ENCODE measurements at regions not wholly inside any gene's neighbourhood (a gene's known extent, or its start where the extent isn't known, plus 50 kb on each side); places are given as distances from the start of the nearest gene placed in this dataset.

DNA sequence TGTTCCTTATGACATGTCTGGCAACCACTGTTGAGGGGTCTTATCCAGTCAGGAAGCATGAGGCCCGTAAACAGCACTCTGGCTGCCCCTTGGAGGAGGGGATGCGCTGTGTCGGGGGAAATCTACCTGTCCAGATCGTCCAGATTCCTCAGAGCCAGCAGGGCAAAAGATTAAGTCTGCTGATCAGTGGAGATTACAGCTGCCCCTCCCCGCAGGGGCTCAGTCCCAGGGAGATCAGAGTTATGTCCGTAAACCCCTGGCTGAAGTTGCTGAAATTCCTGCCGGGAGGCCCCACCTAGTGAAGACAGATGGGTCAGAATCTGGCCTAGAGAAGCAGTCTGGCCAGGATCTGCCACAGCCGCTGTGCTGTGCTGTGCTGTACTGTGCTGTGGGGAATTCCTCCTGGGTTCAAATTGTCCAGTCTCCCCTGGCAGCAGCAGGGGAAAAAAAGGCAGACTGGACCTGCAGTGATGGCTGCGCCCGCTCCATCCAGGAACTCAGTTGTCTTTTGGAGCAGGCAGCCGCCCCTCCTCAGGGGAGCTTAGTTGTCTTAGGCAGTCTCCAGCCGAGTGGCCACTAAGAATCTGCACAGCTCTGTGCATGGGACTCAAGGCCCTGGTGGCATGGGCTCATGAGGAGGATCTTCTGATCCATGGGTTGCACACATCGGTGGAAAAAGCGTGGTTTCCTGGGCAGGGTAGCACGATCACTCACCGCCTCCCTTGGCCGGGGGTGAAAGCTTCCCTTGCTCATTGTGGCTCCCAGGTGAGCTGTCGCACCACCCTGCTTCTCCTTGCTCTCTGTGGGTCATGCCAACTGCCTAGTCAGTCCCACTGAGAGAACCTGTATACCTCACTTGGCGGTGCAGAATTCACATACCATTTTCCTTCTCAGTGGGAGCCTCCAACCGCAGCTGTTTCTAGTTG lies 1368.8 kb upstream of the ADGRB3 start:
- TF ChIP-seq, protein P1, sequence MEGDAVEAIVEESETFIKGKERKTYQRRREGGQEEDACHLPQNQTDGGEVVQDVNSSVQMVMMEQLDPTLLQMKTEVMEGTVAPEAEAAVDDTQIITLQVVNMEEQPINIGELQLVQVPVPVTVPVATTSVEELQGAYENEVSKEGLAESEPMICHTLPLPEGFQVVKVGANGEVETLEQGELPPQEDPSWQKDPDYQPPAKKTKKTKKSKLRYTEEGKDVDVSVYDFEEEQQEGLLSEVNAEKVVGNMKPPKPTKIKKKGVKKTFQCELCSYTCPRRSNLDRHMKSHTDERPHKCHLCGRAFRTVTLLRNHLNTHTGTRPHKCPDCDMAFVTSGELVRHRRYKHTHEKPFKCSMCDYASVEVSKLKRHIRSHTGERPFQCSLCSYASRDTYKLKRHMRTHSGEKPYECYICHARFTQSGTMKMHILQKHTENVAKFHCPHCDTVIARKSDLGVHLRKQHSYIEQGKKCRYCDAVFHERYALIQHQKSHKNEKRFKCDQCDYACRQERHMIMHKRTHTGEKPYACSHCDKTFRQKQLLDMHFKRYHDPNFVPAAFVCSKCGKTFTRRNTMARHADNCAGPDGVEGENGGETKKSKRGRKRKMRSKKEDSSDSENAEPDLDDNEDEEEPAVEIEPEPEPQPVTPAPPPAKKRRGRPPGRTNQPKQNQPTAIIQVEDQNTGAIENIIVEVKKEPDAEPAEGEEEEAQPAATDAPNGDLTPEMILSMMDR (IDR thresholded peaks at IDR 0.05; ENCODE audit: unreplicated experiment) = no peak
- Mint-ChIP-seq H3K4me3 (ENCODE audit: low read depth, unreplicated experiment) (no peak overlapping the region), H3K27me3 (ENCODE audit: unreplicated experiment) (no peaks in the 10 kb centered on the region), H3K9me3 (ENCODE audit: low read depth, unreplicated experiment) (peaks cover 11% of the 10 kb centered on the region), H3K27ac (ENCODE audit: unreplicated experiment) (no peak overlapping the region), H3K4me1 (ENCODE audit: low read depth, unreplicated experiment) (no peaks in the 10 kb centered on the region), H3K36me3 (ENCODE audit: insufficient read depth, unreplicated experiment) (no peaks in the 10 kb centered on the region)
- CTCF ChIA-PET = no interaction called here
- BruUV-seq (replicated peaks) = no TSS peak
- no peak for DNase-seq
- intact Hi-C loops (cut with micrococcal nuclease; ENCODE audit: unreplicated experiment) = no loop called here

DNA sequence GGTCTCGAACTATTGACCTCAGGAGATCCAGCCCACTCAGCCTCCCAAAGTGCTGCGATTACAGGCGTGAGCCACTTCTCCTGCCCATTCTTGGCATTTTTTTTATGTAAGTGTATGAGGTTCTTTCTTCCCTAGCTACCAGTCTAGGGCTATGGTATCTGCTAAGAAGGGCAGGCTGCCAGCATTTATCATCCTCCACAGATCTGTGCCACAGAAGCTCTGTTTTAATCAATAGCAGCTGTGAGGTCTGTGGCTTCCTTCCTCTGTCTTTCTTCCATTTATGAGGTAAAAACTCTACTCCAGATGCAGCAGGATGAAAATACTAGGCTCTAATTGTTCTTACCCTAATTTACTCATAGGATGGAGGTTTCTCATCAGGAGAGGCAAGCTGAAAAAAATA lies 1382.4 kb upstream of the ADGRB3 start:
- intact Hi-C loops (cut with micrococcal nuclease; ENCODE audit: unreplicated experiment) = no loop called here
- BruUV-seq (replicated peaks) = no TSS peak
- CTCF ChIA-PET = no interaction called here

DNA sequence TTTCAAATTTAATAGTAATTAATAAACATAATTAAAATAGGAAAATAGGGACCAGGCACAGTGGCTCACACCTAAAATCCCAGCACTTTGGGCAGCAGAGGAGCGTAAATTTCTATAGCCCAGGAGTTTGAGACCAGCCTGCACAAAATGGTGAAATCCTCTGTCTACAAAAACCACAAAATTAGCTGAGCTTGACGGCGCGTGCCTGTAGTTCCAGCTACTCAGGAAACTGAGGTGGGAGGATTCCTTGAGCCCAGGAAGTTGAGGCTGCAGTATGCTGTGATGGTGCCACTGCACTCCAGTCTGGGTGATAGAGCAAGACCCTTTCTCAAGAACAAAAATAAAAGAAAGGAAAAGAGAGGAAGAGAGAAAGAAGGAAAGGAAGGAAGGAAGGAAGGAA lies 1387.0 kb upstream of the ADGRB3 start:
- no peaks in the 10 kb centered on the region for H3K27me3 Mint-ChIP-seq (ENCODE audit: unreplicated experiment)
- CTCF ChIA-PET = no interaction called here
- intact Hi-C loops (cut with micrococcal nuclease; ENCODE audit: unreplicated experiment) = no loop called here
- TF ChIP-seq, protein P1 (IDR thresholded peaks at IDR 0.05; ENCODE audit: unreplicated experiment) = no peak
- H3K9me3 Mint-ChIP-seq (ENCODE audit: low read depth, unreplicated experiment) = peaks cover 11% of the 10 kb centered on the region
- DNase-seq = no peak
- H3K36me3 Mint-ChIP-seq (ENCODE audit: insufficient read depth, unreplicated experiment) = no peaks in the 10 kb centered on the region
- no TSS peak for BruUV-seq (replicated peaks)
- H3K4me3 Mint-ChIP-seq (ENCODE audit: low read depth, unreplicated experiment) = no peak overlapping the region
- no peak overlapping the region for H3K27ac Mint-ChIP-seq (ENCODE audit: unreplicated experiment)
- H3K4me1 Mint-ChIP-seq (ENCODE audit: low read depth, unreplicated experiment) = no peaks in the 10 kb centered on the region

More for the DNA sequence above, 1382.4 kb upstream of the ADGRB3 start:
- no peak overlapping the region for H3K4me3 Mint-ChIP-seq (ENCODE audit: low read depth, unreplicated experiment)
- H3K27me3 Mint-ChIP-seq (ENCODE audit: unreplicated experiment) = no peaks in the 10 kb centered on the region
- H3K27ac Mint-ChIP-seq (ENCODE audit: unreplicated experiment) = no peak overlapping the region
- no peaks in the 10 kb centered on the region for H3K36me3 Mint-ChIP-seq (ENCODE audit: insufficient read depth, unreplicated experiment)
- TF ChIP-seq, protein P1 (IDR thresholded peaks at IDR 0.05; ENCODE audit: unreplicated experiment) = no peak
- DNase-seq = no peak
- no peaks in the 10 kb centered on the region for H3K4me1 Mint-ChIP-seq (ENCODE audit: low read depth, unreplicated experiment)
- H3K9me3 Mint-ChIP-seq (ENCODE audit: low read depth, unreplicated experiment) = peaks cover 2% of the 10 kb centered on the region

DNA sequence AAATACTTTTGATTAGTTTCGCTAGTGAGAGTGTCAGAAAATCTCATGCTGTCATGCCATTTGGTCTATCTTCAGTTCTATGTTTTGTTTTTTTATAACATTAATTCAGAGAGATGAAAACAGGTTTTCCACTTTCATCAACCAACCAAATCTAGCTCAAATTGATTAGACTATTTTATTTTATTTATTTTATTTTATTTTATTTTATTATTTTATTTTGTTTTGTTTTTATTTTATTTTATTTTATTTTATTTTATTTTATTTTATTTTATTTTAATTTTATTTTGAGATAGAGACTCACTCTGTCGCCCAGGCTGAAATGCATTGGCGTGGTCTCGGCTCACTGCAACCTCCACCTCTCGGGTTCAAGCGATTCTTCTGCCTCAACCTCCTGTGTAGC lies 1391.0 kb upstream of the ADGRB3 start:
- no peaks in the 10 kb centered on the region for H3K36me3 Mint-ChIP-seq (ENCODE audit: insufficient read depth, unreplicated experiment)
- H3K4me3 Mint-ChIP-seq (ENCODE audit: low read depth, unreplicated experiment) = no peak overlapping the region
- TF ChIP-seq, protein P1 (IDR thresholded peaks at IDR 0.05; ENCODE audit: unreplicated experiment) = no peak
- DNase-seq = no peak
- no peak overlapping the region for H3K27ac Mint-ChIP-seq (ENCODE audit: unreplicated experiment)
- H3K9me3 Mint-ChIP-seq (ENCODE audit: low read depth, unreplicated experiment) = peaks cover 12% of the 10 kb centered on the region
- intact Hi-C loops (cut with micrococcal nuclease; ENCODE audit: unreplicated experiment) = no loop called here
- no peaks in the 10 kb centered on the region for H3K27me3 Mint-ChIP-seq (ENCODE audit: unreplicated experiment)
- no TSS peak for BruUV-seq (replicated peaks)
- CTCF ChIA-PET = no interaction called here
- H3K4me1 Mint-ChIP-seq (ENCODE audit: low read depth, unreplicated experiment) = no peaks in the 10 kb centered on the region

Data from Calu3 (cell line).